ENCODE measurements at regions not wholly inside any gene's neighbourhood (a gene's known extent, or its start where the extent isn't known, plus 50 kb on each side); places are given as distances from the start of the nearest gene placed in this dataset.

DNA sequence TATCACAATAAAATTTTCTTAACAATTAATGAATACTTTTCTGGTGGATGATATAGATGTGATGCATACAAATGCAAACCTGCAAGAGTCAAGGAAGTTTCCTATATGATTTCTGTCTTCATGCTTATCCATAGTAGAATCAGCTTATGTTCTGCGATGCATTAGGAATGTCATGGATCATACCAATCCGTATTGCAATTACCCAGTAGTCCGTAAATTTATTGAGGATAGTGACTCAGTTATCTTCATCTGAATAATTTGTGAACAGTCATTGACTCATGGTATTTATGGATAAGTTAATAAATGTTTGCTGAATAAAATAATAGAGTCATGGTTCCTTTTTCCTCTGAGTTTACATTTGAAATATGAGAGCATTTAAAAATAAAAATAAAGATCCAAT lies 483.4 kb downstream of the LRFN5 start:
- no peaks in the 10 kb centered on the region for H3K36me3 ChIP-seq
- H3K27me3 ChIP-seq = no peaks in the 10 kb centered on the region
- no peaks in the 10 kb centered on the region for H3K9me3 ChIP-seq
- H3K4me3 ChIP-seq = no peak overlapping the region
- no peaks in the 10 kb centered on the region for H3K4me1 ChIP-seq
- intact Hi-C loops (cut with DNase I; ENCODE audit: low total_unique reads) (no loop called here), in situ Hi-C loops (cut with MboI; ENCODE audit: low sequenced_read_pairs in 4 of 4) (no loop called here)
- H3K27ac ChIP-seq = no peak overlapping the region
- DNase-seq (no peak), ATAC-seq (no peak)
- TF ChIP-seq POLR2A (IDR thresholded peaks at IDR 0.05) = no peak
- TF ChIP-seq, protein P1, sequence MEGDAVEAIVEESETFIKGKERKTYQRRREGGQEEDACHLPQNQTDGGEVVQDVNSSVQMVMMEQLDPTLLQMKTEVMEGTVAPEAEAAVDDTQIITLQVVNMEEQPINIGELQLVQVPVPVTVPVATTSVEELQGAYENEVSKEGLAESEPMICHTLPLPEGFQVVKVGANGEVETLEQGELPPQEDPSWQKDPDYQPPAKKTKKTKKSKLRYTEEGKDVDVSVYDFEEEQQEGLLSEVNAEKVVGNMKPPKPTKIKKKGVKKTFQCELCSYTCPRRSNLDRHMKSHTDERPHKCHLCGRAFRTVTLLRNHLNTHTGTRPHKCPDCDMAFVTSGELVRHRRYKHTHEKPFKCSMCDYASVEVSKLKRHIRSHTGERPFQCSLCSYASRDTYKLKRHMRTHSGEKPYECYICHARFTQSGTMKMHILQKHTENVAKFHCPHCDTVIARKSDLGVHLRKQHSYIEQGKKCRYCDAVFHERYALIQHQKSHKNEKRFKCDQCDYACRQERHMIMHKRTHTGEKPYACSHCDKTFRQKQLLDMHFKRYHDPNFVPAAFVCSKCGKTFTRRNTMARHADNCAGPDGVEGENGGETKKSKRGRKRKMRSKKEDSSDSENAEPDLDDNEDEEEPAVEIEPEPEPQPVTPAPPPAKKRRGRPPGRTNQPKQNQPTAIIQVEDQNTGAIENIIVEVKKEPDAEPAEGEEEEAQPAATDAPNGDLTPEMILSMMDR (IDR thresholded peaks at IDR 0.05 in 4 of 5, conservative IDR thresholded peaks at IDR 0.05 in 1 of 5) = no peak

DNA sequence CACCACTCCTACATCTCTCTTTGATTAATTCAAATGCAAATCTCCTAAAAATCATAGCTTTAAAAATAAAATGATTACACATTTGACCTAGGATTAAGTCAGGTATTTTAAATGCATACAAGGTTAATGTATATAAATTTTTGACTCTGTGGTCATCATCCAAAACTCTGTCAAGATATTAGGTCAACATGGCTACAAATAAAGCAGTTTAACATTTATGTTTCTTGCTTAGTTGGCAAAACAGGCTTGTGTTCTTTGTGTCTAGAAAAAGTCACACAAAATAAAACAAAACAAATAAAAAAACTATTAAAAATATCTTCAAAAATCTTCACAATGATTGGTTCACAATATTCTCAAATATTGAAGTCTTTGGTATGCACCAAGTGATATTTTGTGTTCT lies 473.2 kb downstream of the LRFN5 start:
- TF ChIP-seq, protein P1 (IDR thresholded peaks at IDR 0.05 in 4 of 5, conservative IDR thresholded peaks at IDR 0.05 in 1 of 5) = no peak
- no peak for TF ChIP-seq POLR2A (IDR thresholded peaks at IDR 0.05)
- Histone ChIP-seq H3K27me3 (no peaks in the 10 kb centered on the region), H3K4me3 (no peak overlapping the region), H3K27ac (no peak overlapping the region), H3K9me3 (no peaks in the 10 kb centered on the region), H3K4me1 (no peaks in the 10 kb centered on the region), H3K36me3 (no peaks in the 10 kb centered on the region)
- intact Hi-C loops (cut with DNase I; ENCODE audit: low total_unique reads) (no loop called here), in situ Hi-C loops (cut with MboI; ENCODE audit: low sequenced_read_pairs in 4 of 4) (no loop called here)
- no peak for ATAC-seq
- no peak for DNase-seq

DNA sequence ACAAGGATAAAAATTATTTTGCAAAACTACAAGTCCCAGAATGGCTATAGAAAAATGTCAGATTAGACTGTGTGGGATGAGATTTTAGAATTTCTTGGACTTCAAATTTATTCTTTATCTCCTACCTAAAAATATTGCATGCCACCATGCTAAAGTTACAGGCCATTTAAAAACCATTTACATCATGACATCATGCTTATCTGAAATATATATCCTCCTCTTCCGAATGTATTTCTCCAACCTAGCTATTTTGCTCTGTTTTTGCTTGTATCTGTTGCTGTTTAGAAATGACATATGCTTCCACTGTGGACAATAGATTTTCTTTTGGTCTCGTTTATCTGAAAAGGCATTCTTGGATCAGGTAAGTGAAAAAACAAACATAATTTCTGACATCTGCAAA lies 471.7 kb downstream of the LRFN5 start:
- no peaks in the 10 kb centered on the region for H3K9me3 ChIP-seq
- H3K4me1 ChIP-seq = no peaks in the 10 kb centered on the region
- no peak for DNase-seq
- ATAC-seq = no peak
- H3K27ac ChIP-seq = no peak overlapping the region
- intact Hi-C loops (cut with DNase I; ENCODE audit: low total_unique reads) = no loop called here
- in situ Hi-C loops (cut with MboI; ENCODE audit: low sequenced_read_pairs in 4 of 4) = no loop called here
- no peak for TF ChIP-seq POLR2A (IDR thresholded peaks at IDR 0.05)
- TF ChIP-seq, protein P1 (IDR thresholded peaks at IDR 0.05 in 4 of 5, conservative IDR thresholded peaks at IDR 0.05 in 1 of 5) = no peak
- H3K36me3 ChIP-seq = no peaks in the 10 kb centered on the region
- H3K4me3 ChIP-seq = no peak overlapping the region
- no peaks in the 10 kb centered on the region for H3K27me3 ChIP-seq

GRCh38 chr14:42070031-42070430 lies 463.4 kb downstream of the LRFN5 start:
- DNase-seq (no peak), ATAC-seq (no peak)
- H3K4me3 ChIP-seq = no peak overlapping the region
- in situ Hi-C loops (cut with MboI; ENCODE audit: low sequenced_read_pairs in 4 of 4) = no loop called here
- TF ChIP-seq, protein P1 (IDR thresholded peaks at IDR 0.05 in 4 of 5, conservative IDR thresholded peaks at IDR 0.05 in 1 of 5) = no peak
- TF ChIP-seq POLR2A (IDR thresholded peaks at IDR 0.05) = no peak
- H3K36me3 ChIP-seq = no peaks in the 10 kb centered on the region
- no peaks in the 10 kb centered on the region for H3K9me3 ChIP-seq
- intact Hi-C loops (cut with DNase I; ENCODE audit: low total_unique reads) = no loop called here
- H3K27me3 ChIP-seq = no peaks in the 10 kb centered on the region
- no peak overlapping the region for H3K27ac ChIP-seq
- H3K4me1 ChIP-seq = no peaks in the 10 kb centered on the region

DNA sequence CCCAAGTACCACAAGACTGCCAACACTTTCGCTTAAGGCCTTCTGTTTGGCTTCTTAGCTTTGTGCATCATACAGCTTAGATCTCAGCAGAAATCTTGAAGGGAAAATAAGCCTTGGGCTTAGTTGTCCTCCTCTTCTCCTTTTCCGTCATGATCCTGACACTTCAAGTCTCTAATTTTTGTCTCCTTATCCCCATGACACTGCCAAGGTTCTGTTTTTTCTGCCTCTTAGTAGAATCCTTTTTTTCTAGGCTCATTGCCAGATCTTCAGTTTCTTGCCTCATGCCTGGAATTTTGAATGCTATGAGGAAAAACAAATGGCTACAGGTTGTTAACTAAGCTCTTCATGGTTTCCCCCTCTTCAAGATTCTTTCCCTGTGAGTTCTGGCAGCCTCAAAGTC lies 450.4 kb downstream of the LRFN5 start:
- Histone ChIP-seq H3K4me3 (no peak overlapping the region), H3K4me1 (no peaks in the 10 kb centered on the region), H3K27ac (no peak overlapping the region), H3K9me3 (no peaks in the 10 kb centered on the region), H3K27me3 (no peaks in the 10 kb centered on the region), H3K36me3 (no peaks in the 10 kb centered on the region)
- TF ChIP-seq, protein P1 (IDR thresholded peaks at IDR 0.05 in 4 of 5, conservative IDR thresholded peaks at IDR 0.05 in 1 of 5) = no peak
- no peak for TF ChIP-seq POLR2A (IDR thresholded peaks at IDR 0.05)
- intact Hi-C loops (cut with DNase I; ENCODE audit: low total_unique reads) = no loop called here
- no peak for ATAC-seq
- no peak for DNase-seq
- in situ Hi-C loops (cut with MboI; ENCODE audit: low sequenced_read_pairs in 4 of 4) = no loop called here

All from gastrocnemius medialis (tissue), 4 donors.